Astrocyte of the spinal cord (primary cell): ENCODE measurements at regions not wholly inside any gene's neighbourhood (a gene's known extent, or its start where the extent isn't known, plus 50 kb on each side); places are given as distances from the start of the nearest gene placed in this dataset.

Source experiments
- DNase-seq: peaks from one replicate; pipeline ENCODE4 v3.0.0; 2011; ENCODE audit warnings: low read depth, low spot score
- H3K4me3 ChIP-seq: 2 replicates; pipeline ENCODE4 v1.5.1; 2011; ENCODE audit warnings: low read depth, mild to moderate bottlenecking, low read length, moderate library complexity
- CTCF ChIP-seq: IDR thresholded peaks from 2 replicates; pipeline ENCODE4 v1.5.1; 2012; ENCODE audit warnings: low read depth, mild to moderate bottlenecking, low read length, inconsistent platforms
- in situ Hi-C: cut with HindIII; loops from 2 replicates; pipeline ENCODE4 v1.10.0; 2017; ENCODE audit warnings: low sequenced_read_pairs

- in situ Hi-C loops = no loop called here
- no peak for TF ChIP-seq CTCF
- H3K4me3 ChIP-seq = no peak overlapping the region
- no peak for DNase-seq
Measured at GRCh38 chr11:130593064-130593463, 144.6 kb downstream of the ADAMTS15 start.

DNA sequence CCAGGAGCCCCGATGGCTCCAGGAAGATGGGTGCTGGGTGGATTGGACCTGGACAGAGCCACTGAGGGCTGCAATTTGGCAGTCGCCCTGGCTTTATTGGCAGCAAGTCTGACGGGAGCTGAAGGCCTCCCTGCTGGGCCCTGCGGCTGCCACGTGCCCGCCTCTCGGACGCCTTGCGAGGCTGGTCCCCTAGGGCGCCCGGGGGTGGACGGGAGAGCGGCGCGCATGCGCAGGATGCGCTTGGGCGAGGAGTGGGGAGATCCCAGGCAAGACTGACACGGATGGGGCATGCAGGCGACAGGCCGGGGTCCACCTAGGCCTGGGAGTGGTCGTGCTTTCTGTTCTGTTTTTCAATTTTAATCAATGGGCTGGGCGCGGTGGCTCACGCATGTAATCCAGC, 150.0 kb downstream of the ADAMTS15 start:
- no peak for TF ChIP-seq CTCF
- H3K4me3 ChIP-seq = no peak overlapping the region
- DNase-seq = no peak
- in situ Hi-C loops = no loop called here

DNA sequence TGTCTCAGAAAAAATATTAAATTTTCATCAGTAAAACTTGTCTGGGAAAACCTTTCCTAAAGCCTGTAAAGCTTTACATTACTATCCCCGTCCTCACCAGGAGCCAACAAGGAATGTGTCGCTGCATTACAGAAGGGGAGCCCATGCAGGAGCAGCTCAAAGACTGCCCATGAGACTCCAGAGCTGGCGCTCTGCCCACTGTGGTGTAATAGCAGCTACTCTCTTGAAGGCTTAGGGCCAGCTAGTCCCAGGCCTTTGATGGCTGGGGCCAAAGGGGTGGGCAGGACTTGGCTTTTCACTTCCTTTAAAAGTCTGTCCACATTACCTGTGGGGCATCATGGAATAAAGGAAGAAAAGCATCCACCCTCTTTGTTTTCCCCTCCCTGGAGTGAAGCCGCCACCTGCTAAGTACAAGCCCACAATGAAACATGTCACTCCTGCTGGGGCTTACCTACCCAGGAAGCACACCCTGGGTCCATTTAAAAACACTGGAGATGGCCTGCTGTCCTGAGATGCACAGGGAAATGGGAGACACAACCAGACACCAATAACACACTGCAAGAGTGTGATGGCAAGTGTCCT, 150.7 kb downstream of the ADAMTS15 start:
- TF ChIP-seq CTCF = no peak
- no peak overlapping the region for H3K4me3 ChIP-seq
- DNase-seq = peak; percentile 26
- in situ Hi-C loops = no loop called here

GRCh38 chr11:130600139-130600538, 151.7 kb downstream of the ADAMTS15 start:
- in situ Hi-C loops = no loop called here
- no peak for TF ChIP-seq CTCF
- peak; percentile 51 for DNase-seq
- H3K4me3 ChIP-seq = no peak overlapping the region

- in situ Hi-C loops = no loop called here
- DNase-seq = no peak
Measured at GRCh38 chr11:130600616-130601015, 152.2 kb downstream of the ADAMTS15 start.

GRCh38 chr11:130601141-130601540, 152.7 kb downstream of the ADAMTS15 start:
- peak; percentile 87 for DNase-seq
- TF ChIP-seq CTCF = no peak
- H3K4me3 ChIP-seq = no peak overlapping the region
- in situ Hi-C loops = no loop called here

More at GRCh38 chr11:130600616-130601015, 152.2 kb downstream of the ADAMTS15 start:
- no peak overlapping the region for H3K4me3 ChIP-seq
- TF ChIP-seq CTCF = no peak
